Stimulated activated CD4-positive, alpha-beta T cell treated with anti-CD3 and anti-CD28 coated beads, TNF-alpha, amount 100 ng/mL, for 48 hours (primary cell): ENCODE measurements at regions not wholly inside any gene's neighbourhood (a gene's known extent, or its start where the extent isn't known, plus 50 kb on each side); places are given as distances from the start of the nearest gene placed in this dataset.
"Not testable (repeated sequence)": the region's sequence is repeated elsewhere in the genome, so short reads cannot be mapped to it uniquely, and the experiment has no call there.

ENCODE experiments used
- DNase-seq, 3 donors: peaks; one replicate each; pipeline ENCODE4 v3.0.0-alpha.2; 2020; ENCODE audit warnings: low read depth in 3 of 3

DNA sequence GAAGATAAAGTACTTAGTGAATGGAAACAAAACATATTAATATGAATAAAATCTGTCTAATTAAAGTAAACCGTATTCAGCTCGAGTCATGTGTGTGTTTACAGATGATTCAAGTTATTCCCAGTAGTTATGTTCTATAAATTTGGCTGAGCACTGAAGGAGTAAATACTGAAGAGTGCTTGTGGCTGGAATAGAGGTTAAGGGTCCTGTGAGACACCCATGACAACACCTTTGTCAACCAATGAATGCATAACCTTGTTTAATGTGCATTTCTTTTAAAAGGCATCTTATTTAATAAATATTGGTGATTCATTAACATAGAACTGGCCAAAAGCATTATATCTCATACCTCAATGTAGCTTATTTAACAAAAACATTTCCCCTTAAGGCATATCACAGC, 577.8 kb upstream of the SLITRK5 start:
- no peak for DNase-seq

DNA sequence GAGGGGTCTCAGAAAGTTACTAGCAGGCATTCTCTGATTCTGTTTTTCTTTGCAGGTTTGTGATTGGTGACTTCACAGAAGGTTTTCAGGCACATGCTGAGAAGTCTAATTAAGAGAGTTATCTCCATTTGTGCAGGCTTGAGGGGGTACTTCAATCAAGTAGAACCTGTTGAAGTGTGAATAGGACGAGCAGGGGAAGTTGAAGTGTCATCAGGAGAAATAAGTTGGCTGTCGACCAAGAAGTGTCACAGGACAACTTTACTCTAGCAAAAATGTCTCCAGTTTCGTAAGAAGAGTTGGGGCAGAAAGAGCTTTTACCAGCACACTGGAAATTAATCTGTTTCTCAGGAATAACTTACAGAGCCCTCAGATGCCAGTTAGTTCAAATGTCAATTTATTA, 576.5 kb upstream of the SLITRK5 start:
- no peak for DNase-seq

DNA sequence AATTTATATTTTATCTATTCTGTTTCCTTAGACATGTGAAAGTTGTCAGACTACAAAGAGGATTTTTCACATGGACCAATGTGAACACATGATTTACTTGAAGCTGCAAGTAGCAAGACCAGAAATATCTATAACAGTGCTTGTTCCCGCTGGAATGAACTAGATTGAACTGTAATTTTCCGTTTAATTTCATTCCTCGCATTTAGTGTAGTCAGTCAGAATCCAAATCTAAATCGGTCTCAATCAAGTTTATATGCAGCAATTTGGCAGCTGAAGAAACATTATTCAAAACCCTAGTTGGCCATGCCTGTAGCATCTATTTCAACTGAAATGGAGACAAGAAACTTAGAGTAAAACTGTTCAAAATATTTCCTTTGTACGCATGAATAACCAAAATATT, 570.7 kb upstream of the SLITRK5 start:
- no peak for DNase-seq

GRCh38 chr13:87107651-87108050, 563.5 kb upstream of the SLITRK5 start:
- no peak for DNase-seq

- DNase-seq = no peak
Observed at GRCh38 chr13:87120476-87120875, 550.7 kb upstream of the SLITRK5 start.

GRCh38 chr13:87122551-87122950, 548.6 kb upstream of the SLITRK5 start:
- no peak for DNase-seq

DNA sequence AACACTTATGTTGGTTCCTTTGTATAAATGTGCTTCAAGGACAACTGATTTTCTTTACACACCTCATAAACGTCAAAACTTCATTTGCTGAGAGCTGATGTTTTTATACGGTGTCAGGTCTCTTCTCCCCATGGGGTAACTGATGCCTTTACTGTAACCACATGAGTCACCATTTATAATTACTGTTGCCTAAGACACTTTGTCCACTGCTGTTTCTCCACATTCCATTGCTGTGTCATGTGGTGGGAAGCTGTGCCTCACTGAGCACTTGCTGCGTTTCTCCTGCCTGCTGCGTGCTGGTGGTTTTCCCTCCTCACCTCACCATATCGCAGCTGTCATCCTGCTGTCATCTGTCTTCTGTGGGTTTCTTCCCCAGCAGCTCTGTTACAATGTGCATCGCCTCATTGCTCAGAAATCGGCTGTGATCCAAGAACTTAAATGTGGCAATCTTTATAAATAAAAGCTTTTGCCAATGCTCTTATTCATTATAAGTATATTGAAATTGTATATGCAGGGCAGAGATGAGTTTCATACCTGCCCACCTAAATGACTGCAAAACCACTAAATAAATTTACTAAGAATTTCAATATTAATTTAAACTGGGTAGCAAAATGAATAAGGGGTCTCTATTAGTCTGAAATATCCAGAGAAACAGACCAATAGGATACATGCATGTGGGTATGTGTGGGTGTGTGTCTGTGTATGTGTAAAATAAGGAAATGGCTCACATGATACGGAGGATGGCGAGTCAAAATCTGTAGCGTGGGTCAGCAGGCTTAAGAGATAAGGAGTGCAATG, 547.0 kb upstream of the SLITRK5 start:
- no peak for DNase-seq

- DNase-seq = no peak
Observed at GRCh38 chr13:87124785-87125074, 546.4 kb upstream of the SLITRK5 start.

DNA sequence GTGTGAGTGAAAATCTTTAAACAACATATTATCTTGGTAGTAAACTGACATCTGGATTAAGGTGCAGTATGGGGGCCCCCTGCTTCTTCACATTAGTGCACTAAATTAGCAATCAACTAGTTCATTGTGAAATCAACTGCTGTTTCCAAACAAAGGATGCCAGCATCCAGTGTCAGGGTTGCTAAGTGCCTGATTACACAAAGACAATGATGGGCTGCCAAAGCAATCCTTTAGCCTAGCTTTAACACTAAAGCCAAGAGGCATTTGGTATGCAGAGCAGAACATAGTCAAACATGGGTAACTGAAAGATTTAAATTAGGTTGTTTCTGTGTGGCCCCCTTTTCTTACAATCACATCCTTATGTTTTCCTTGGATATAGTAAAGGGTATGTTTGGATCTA, 543.1 kb upstream of the SLITRK5 start:
- DNase-seq = no peak

GRCh38 chr13:87128491-87128890, 542.7 kb upstream of the SLITRK5 start:
- DNase-seq = no peak

DNA sequence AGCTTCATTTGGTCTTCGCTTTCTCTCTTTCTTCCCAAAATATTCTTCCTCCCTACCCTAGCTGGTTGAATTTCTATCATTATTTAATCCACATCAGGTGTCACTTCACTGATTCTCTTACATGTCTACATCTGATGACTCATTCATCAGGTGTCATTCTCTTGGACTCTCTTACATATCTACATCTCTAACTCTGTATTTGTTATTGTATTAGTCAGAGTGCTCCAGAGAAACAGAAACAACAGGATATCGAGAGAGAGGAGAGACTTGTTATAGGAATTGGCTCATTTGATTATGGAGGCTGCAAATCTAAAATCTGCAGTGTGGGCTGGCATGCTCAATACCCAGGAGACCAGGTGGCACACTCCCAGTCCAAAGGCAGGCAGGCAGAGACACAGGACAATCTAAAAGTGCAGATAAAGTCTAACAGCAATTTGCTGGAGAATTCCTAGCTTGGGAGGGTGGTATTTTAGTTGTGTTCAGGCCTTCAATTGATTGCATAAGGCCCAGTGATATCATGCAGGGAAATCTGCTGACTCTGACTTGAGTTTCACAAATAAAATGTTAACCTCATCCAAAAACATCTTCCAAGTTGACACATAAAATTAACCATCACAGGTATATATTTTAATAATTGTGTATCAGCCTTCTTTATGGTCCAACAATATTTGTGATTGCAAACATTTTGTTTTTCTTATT, 541.4 kb upstream of the SLITRK5 start:
- DNase-seq = no peak

DNA sequence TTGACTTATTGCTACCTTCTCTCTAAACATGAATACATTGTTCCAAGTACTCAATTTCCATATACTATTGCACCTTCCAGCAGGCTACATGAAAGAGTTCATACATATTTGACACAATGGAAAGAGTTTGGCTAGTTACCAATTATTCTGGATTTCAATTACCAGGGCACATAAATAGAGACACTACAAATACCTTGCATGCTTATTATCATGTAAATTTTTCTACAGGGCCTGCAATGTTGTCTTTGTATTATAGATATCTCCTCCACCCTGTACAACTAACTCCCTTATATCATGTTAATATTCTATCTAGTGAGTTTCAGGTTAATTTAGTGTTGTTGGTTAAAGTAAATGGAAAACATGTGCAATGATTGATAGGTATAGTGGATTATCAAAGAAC, 540.7 kb upstream of the SLITRK5 start:
- no peak for DNase-seq

DNA sequence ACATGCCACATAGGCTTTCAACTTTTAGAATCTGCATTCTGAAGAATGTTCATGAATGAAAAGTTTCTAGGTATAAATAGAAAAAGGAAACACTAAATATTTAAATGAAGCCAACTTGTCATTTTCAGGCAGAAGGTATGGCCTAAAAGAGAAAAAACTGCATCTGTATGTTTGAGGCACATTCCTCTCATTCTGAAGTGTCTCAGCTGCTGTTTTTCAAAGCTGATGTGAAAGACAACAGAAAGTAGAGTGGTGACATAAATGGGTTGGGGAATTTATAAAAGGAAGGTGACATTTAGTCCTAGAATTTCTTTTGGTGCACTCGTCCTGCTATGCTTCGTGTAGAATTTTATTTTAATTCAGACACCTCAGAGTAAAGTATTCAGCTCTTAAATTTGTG, 539.6 kb upstream of the SLITRK5 start:
- no peak for DNase-seq

DNA sequence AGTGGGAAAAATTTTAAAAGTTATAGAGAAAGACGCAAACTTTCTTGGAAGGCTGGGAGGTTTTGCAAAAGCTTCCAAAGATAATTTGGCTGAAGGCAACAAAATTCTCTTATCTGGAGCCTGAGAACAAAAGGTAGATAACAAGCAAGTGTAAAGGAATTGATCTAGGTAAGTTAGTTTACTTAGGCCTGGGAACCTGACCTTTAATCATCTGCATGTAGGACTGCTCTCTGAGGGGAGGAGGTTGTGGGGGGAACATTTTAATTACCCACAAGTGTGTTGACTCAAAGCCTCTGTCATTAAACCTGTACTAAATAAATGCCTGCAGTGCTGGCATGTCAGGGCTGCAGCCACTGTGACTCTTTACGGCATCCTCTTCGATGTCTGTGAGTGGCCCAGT, 532.3 kb upstream of the SLITRK5 start:
- DNase-seq = no peak

GRCh38 chr13:87147076-87147475, 524.1 kb upstream of the SLITRK5 start:
- DNase-seq = no peak

DNA sequence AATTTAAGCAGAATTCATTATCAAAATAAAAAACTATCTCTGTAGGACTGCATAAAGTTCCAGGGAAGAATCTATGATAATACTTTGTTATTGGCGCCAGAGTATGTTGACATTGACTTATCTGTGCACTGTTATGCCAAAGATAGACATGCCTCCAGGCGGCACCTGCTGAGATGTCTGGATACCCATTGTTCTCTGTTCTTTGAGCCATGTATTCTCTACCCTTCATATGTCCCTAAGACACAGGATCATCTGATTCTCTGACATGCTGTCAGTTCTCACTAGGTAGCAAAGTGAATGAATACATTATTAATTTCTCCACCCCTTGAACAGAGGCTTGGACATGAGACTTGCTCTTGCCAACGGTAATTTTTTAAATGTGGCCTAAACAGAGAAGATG, 517.8 kb upstream of the SLITRK5 start:
- DNase-seq = no peak

DNA sequence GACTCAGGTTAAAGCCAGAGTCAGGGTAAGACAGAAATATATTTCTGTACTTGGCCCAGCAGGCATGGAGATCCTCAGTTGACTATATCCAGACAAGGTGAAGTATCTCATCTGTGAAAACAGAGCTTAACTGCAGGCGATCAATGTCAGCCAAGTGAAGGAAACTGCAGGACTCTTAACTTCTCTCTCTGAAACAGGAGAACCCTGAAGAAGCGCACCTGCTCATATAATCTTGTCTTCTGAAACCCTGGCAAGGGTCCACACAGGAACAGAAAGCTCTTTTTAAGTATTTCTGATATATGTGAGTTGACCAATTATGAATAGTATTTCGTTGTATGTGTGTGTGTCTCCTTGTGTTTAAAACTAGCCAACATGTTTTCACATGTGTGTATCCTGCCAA, 504.8 kb upstream of the SLITRK5 start:
- DNase-seq = no peak

GRCh38 chr13:87168390-87168789, 502.8 kb upstream of the SLITRK5 start:
- no peak for DNase-seq

- DNase-seq = no peak
Observed at GRCh38 chr13:87169337-87169736, 501.8 kb upstream of the SLITRK5 start.

DNA sequence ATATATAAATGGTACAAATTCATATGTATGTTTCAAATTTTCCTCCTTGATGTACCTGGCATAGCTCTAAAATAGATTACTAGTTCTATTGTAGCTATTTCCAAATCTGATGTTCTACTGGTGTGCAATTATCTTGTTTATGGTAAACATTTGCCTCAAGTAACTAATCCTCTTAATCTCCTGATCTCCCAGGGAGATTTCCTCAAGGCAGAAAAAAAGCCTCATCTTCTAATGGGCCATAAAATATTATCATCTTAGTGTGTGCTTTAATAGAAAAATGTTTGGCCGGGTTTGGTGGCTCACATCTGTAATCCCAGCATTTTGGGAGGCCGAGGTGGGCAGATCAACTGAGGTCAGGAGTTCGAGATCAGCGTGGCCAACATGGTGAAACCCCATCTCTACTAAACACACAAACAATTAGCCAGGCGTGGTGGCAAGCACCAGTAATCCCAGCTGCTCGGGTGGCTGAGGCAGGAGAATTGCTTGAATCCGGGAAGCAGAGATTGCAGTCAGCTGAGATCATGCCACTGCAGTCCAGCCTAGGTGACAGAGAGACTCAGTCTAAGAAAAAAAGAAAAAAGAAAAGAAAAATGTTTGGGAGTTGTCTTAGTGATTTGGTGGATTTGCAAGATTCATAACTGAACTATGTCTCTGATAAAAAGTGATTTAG, 498.9 kb upstream of the SLITRK5 start:
- DNase-seq = no peak

GRCh38 chr13:87185138-87185537, 486.0 kb upstream of the SLITRK5 start:
- DNase-seq = not testable (repeated sequence)

DNA sequence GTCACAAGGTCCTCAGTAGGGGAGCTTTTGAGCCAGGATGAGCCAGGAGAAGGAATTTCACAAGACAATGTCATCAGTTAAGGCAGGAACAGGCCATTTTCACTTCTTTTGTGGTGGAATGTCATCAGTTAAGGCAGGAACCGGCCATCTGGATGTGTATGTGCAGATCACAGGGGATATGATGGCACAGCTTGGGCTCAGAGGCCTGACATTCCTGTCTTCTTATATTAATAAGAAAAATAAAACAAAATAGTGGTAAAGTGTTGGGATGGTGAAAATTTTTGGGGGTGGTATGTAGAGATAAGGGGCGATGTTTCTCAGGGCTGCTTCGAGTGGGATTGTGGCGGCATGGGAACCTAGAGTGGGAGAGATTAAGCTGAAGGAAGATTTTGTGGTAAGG, 484.5 kb upstream of the SLITRK5 start:
- not testable (repeated sequence) for DNase-seq

GRCh38 chr13:87191485-87191884, 479.7 kb upstream of the SLITRK5 start:
- not testable (repeated sequence) for DNase-seq
